Stomach (tissue), 8 donors: ENCODE measurements at regions not wholly inside any gene's neighbourhood (a gene's known extent, or its start where the extent isn't known, plus 50 kb on each side); places are given as distances from the start of the nearest gene placed in this dataset.

Experiments
- DNase-seq, 2 donors: peaks; one replicate each; pipeline versions ENCODE4 v3.0.0 to v3.0.0-alpha.2; 2013 to 2019
- H3K27ac ChIP-seq, 5 donors: fragments of 200-600 bp in 4 of 5; sonication (generic) in 4 of 5; one replicate each; pipeline ENCODE4 v1.5.1; 2013 to 2019; ENCODE audit warnings: mild to moderate bottlenecking in 1 of 5, moderate library complexity in 1 of 5
- H3K27me3 ChIP-seq, 3 donors: fragments of 200-600 bp; sonication (generic); one replicate each; pipeline ENCODE4 v1.5.1; 2017 to 2019; ENCODE audit warnings: mixed run types in 1 of 3
- H3K36me3 ChIP-seq, 4 donors: fragments of 200-600 bp; sonication (generic); 1 replicate in 3 of 4; 2 replicates in 1 of 4; pipeline ENCODE4 v1.5.1; 2016 to 2019
- H3K4me1 ChIP-seq, 4 donors: fragments of 200-600 bp; sonication (generic); one replicate each; pipeline ENCODE4 v1.5.1; 2016 to 2019
- H3K4me3 ChIP-seq, 4 donors: fragments of 200-600 bp; sonication (generic) in 3 of 4; one replicate each; pipeline ENCODE4 v1.5.1; 2016 to 2019; ENCODE audit warnings: mild to moderate bottlenecking in 1 of 4
- H3K9me3 ChIP-seq, 4 donors: fragments of 200-600 bp; sonication (generic); one replicate each; pipeline ENCODE4 v1.5.1; 2016 to 2019
- CTCF ChIP-seq, 7 experiments: fragments of 450-650 bp in 4 of 7; fragments of 200-600 bp in 3 of 7; sonication (generic) in 3 of 7; IDR thresholded peaks; one replicate each; pipeline ENCODE4 v1.5.1; 2016 to 2019; ENCODE audit warnings: antibody characterized with exemption in 7 of 7, control low read depth in 2 of 7, mild to moderate bottlenecking in 1 of 7
- EP300 ChIP-seq: sonication (generic); formaldehyde crosslinking; IDR thresholded peaks from one replicate; pipeline ENCODE4 v1.6.1; 2017; ENCODE audit warnings: antibody characterized with exemption
- POLR2A ChIP-seq, 4 donors: fragments of 450-650 bp; IDR thresholded peaks; one replicate each; pipeline ENCODE4 v1.6.1; 2016; ENCODE audit warnings: antibody characterized with exemption in 4 of 4, control low read depth in 2 of 4, mild to moderate bottlenecking in 1 of 4, moderate library complexity in 1 of 4
- POLR2AphosphoS5 ChIP-seq, 3 donors: sonication (generic); formaldehyde crosslinking; IDR thresholded peaks; one replicate each; pipeline ENCODE4 v1.6.1; 2016; ENCODE audit warnings: antibody characterized with exemption in 3 of 3
- WGBS, 5 donors: extraction: QIAGEN DNeasy Blood & Tissue Kit in 3 of 5; methylation state at CpG; one replicate each; pipeline versions ENCODE4 v1.1.5 to v1.1.7; 2013 to 2018; 5-methylcytosine and 5-hydroxymethylcytosine counted together
- intact Hi-C: fragments of 100-400 bp; cut with DNase I; formaldehyde crosslinking; loops from one replicate; pipeline ENCODE4 v1.15.1; 2023; ENCODE audit warnings: low total_unique reads
- donor health status: healthy with polysubstance abuse.
- donor health status: Bipolar disorder and iron deficiency.
- donor health status: healthy.

- no peak for DNase-seq
- Histone ChIP-seq H3K27ac (no peak overlapping the region), H3K27me3 (no peaks in the 10 kb centered on the region), H3K4me3 (no peak overlapping the region), H3K9me3 (no peaks in the 10 kb centered on the region), H3K4me1 (no peaks in the 10 kb centered on the region), H3K36me3 (no peaks in the 10 kb centered on the region)
- 61 to 88% (median 73%) methylated on average over 6 of the region's 6 CpGs for WGBS, 5 donors
- intact Hi-C loops = no loop called here
- no peak for TF ChIP-seq POLR2AphosphoS5 (IDR thresholded peaks at IDR 0.05)
- no peak for TF ChIP-seq CTCF (IDR thresholded peaks at IDR 0.05)
- no peak for TF ChIP-seq POLR2A (IDR thresholded peaks at IDR 0.05)
- no peak for TF ChIP-seq EP300
Measured at GRCh38 chr13:61778531-61778930, 362.9 kb upstream of the PCDH20 start.

- WGBS, 5 donors = 82 to 90% (median 86%) methylated on average over 2 of the region's 2 CpGs
- TF ChIP-seq EP300 (no peak), CTCF (IDR thresholded peaks at IDR 0.05) (no peak), POLR2A (IDR thresholded peaks at IDR 0.05) (no peak), POLR2AphosphoS5 (IDR thresholded peaks at IDR 0.05) (no peak)
Measured at GRCh38 chr13:61777899-61778298, 362.2 kb upstream of the PCDH20 start.

GRCh38 chr13:61777271-61777670 lies 361.6 kb upstream of the PCDH20 start:
- TF ChIP-seq EP300 (no peak), POLR2AphosphoS5 (IDR thresholded peaks at IDR 0.05) (no peak), CTCF (IDR thresholded peaks at IDR 0.05) (no peak), POLR2A (IDR thresholded peaks at IDR 0.05) (no peak)
- Histone ChIP-seq H3K4me1 (no peaks in the 10 kb centered on the region), H3K27ac (no peak overlapping the region), H3K36me3 (no peaks in the 10 kb centered on the region), H3K4me3 (no peak overlapping the region), H3K9me3 (no peaks in the 10 kb centered on the region), H3K27me3 (no peaks in the 10 kb centered on the region)
- 26 to 37% (median 33%) methylated on average over 3 of the region's 3 CpGs for WGBS, 5 donors
- peak in 1 of 2 donors; percentile 52 for DNase-seq
- intact Hi-C loops = no loop called here

More at GRCh38 chr13:61777899-61778298, 362.2 kb upstream of the PCDH20 start:
- peak in 1 of 2 donors; percentile 24 for DNase-seq
- Histone ChIP-seq H3K4me1 (no peaks in the 10 kb centered on the region), H3K9me3 (no peaks in the 10 kb centered on the region), H3K4me3 (no peak overlapping the region), H3K27me3 (no peaks in the 10 kb centered on the region), H3K36me3 (no peaks in the 10 kb centered on the region), H3K27ac (no peak overlapping the region)
- intact Hi-C loops = no loop called here

GRCh38 chr13:61774903-61775302 lies 359.3 kb upstream of the PCDH20 start:
- Histone ChIP-seq H3K27ac (no peak overlapping the region), H3K9me3 (no peaks in the 10 kb centered on the region), H3K4me1 (no peaks in the 10 kb centered on the region), H3K4me3 (no peak overlapping the region), H3K27me3 (no peaks in the 10 kb centered on the region), H3K36me3 (no peaks in the 10 kb centered on the region)
- TF ChIP-seq POLR2AphosphoS5 (IDR thresholded peaks at IDR 0.05) (no peak), POLR2A (IDR thresholded peaks at IDR 0.05) (no peak), CTCF (IDR thresholded peaks at IDR 0.05) (no peak), EP300 (no peak)
- intact Hi-C loops = no loop called here
- no peak for DNase-seq
